Hepatocyte (in vitro differentiated cells): ENCODE measurements at regions not wholly inside any gene's neighbourhood (a gene's known extent, or its start where the extent isn't known, plus 50 kb on each side); places are given as distances from the start of the nearest gene placed in this dataset.

ENCODE experiments used
- DNase-seq: peaks from one replicate; pipeline ENCODE4 v3.0.0-alpha.2; 2016; ENCODE audit warnings: low spot score
- H2AFZ ChIP-seq: fragments of 200-600 bp; sonication (generic); 2 replicates; pipeline ENCODE4 v1.6.0; 2016; ENCODE audit warnings: antibody characterized with exemption, mild to moderate bottlenecking
- H3K27ac ChIP-seq: fragments of 200-600 bp; sonication (generic); 2 replicates; pipeline ENCODE4 v1.5.1; 2016; ENCODE audit warnings: mild to moderate bottlenecking
- H3K27me3 ChIP-seq: fragments of 200-600 bp; sonication (generic); 2 replicates; pipeline ENCODE4 v1.6.1; 2016
- H3K36me3 ChIP-seq: fragments of 200-600 bp; sonication (generic); replicated peaks from 2 replicates; pipeline ENCODE4 v1.5.1; 2016; ENCODE audit warnings: low read depth; ENCODE audit not compliant: insufficient read depth
- H3K4me1 ChIP-seq: fragments of 200-600 bp; sonication (generic); 2 replicates; pipeline ENCODE4 v1.5.1; 2016; ENCODE audit warnings: mild to moderate bottlenecking, moderate library complexity; ENCODE audit not compliant: insufficient read depth
- H3K4me2 ChIP-seq: fragments of 200-600 bp; sonication (generic); 2 replicates; pipeline ENCODE4 v1.6.0; 2016
- H3K4me3 ChIP-seq: fragments of 200-600 bp; sonication (generic); 2 replicates; pipeline ENCODE4 v1.5.1; 2016; ENCODE audit warnings: mild to moderate bottlenecking
- H3K79me2 ChIP-seq: fragments of 200-600 bp; sonication (generic); 2 replicates; pipeline ENCODE4 v1.6.0; 2017; ENCODE audit warnings: mild to moderate bottlenecking
- H3K9me2 ChIP-seq: fragments of 200-600 bp; sonication (generic); replicated peaks from 2 replicates; pipeline ENCODE4 v1.6.0; 2017; ENCODE audit warnings: mild to moderate bottlenecking; ENCODE audit not compliant: insufficient read depth
- H3K9me3 ChIP-seq: fragments of 200-600 bp; sonication (generic); 2 replicates; pipeline ENCODE4 v1.5.1; 2016; ENCODE audit warnings: low read depth, mild to moderate bottlenecking
- H4K20me1 ChIP-seq: fragments of 200-600 bp; sonication (generic); 2 replicates; pipeline ENCODE4 v1.6.0; 2016; ENCODE audit warnings: mild to moderate bottlenecking; ENCODE audit not compliant: insufficient read depth, poor library complexity, severe bottlenecking
- CTCF ChIP-seq: fragments of 200-600 bp; sonication (generic); IDR thresholded peaks from 2 replicates; pipeline ENCODE4 v1.5.1; 2016; ENCODE audit warnings: antibody characterized with exemption, mild to moderate bottlenecking; ENCODE audit not compliant: poor library complexity
- EZH2 ChIP-seq: fragments of 200-600 bp; sonication (generic); IDR thresholded peaks from 2 replicates; pipeline ENCODE4 v1.6.1; 2016; ENCODE audit warnings: antibody characterized with exemption, mild to moderate bottlenecking, borderline replicate concordance
- EZH2phosphoT487 ChIP-seq: fragments of 200-600 bp; sonication (generic); IDR thresholded peaks from one replicate; pipeline ENCODE4 v1.6.1; 2018; ENCODE audit warnings: antibody characterized with exemption, mild to moderate bottlenecking, low read depth, moderate library complexity; ENCODE audit not compliant: unreplicated experiment, severe bottlenecking
- WGBS: methylation state at CpG from one replicate; pipeline ENCODE4 v1.1.6; 2016; ENCODE audit warnings: low lambda C conversion rate; ENCODE audit errors: missing lambda C conversion rate; 5-methylcytosine and 5-hydroxymethylcytosine counted together

GRCh38 chr9:17993024-17993423, 414.2 kb downstream of the SH3GL2 start:
- Histone ChIP-seq H3K9me2 (no peaks in the 10 kb centered on the region), H3K4me1 (no peaks in the 10 kb centered on the region), H4K20me1 (no peaks in the 10 kb centered on the region), H2AFZ (no peak overlapping the region), H3K79me2 (no peaks in the 10 kb centered on the region), H3K36me3 (no peaks in the 10 kb centered on the region), H3K27ac (no peak overlapping the region), H3K4me3 (no peak overlapping the region), H3K27me3 (no peaks in the 10 kb centered on the region), H3K4me2 (no peak overlapping the region), H3K9me3 (no peaks in the 10 kb centered on the region)
- TF ChIP-seq CTCF (no peak), EZH2phosphoT487 (no peak), EZH2 (no peak)
- 76% methylated on average over 1 of the region's 1 CpG for WGBS
- no peak for DNase-seq

- Histone ChIP-seq H3K9me2 (no peaks in the 10 kb centered on the region), H3K36me3 (no peaks in the 10 kb centered on the region), H2AFZ (no peak overlapping the region), H4K20me1 (no peaks in the 10 kb centered on the region), H3K27me3 (no peaks in the 10 kb centered on the region), H3K4me3 (no peak overlapping the region), H3K9me3 (no peaks in the 10 kb centered on the region), H3K4me1 (no peaks in the 10 kb centered on the region), H3K27ac (no peak overlapping the region), H3K79me2 (no peaks in the 10 kb centered on the region), H3K4me2 (peak overlapping the region; percentile 4)
- no peak for DNase-seq
- WGBS = 41% methylated on average over 4 of the region's 4 CpGs
- TF ChIP-seq CTCF (no peak), EZH2phosphoT487 (no peak), EZH2 (no peak)
Measured at GRCh38 chr9:17994695-17995425, 416.0 kb downstream of the SH3GL2 start.

GRCh38 chr9:17996728-17997127, 417.9 kb downstream of the SH3GL2 start:
- no peak overlapping the region for H3K4me3 ChIP-seq
- DNase-seq = no peak
- no peaks in the 10 kb centered on the region for H3K9me3 ChIP-seq
- 85% methylated on average over 1 of the region's 1 CpG for WGBS
- H3K27me3 ChIP-seq = no peaks in the 10 kb centered on the region
- H3K4me2 ChIP-seq = no peak overlapping the region
- no peak overlapping the region for H2AFZ ChIP-seq
- TF ChIP-seq CTCF = no peak
- no peak for TF ChIP-seq EZH2
- no peak for TF ChIP-seq EZH2phosphoT487
- H3K4me1 ChIP-seq = no peaks in the 10 kb centered on the region
- no peak overlapping the region for H3K27ac ChIP-seq
- no peaks in the 10 kb centered on the region for H4K20me1 ChIP-seq
- H3K36me3 ChIP-seq = no peaks in the 10 kb centered on the region
- no peaks in the 10 kb centered on the region for H3K9me2 ChIP-seq
- no peaks in the 10 kb centered on the region for H3K79me2 ChIP-seq
